H1 (cell line): ENCODE measurements at regions not wholly inside any gene's neighbourhood (a gene's known extent, or its start where the extent isn't known, plus 50 kb on each side); places are given as distances from the start of the nearest gene placed in this dataset.

Source experiments
- CTCF ChIA-PET: fragments of 300-600 bp; sonication (Branson Sonifier 250); formaldehyde crosslinking; loops from one replicate; lab custom pipeline; 2021; ENCODE audit not compliant: partially characterized antibody; lab: Charles Lee
- POLR2A ChIA-PET: fragments of 300-600 bp; sonication (Branson Sonifier 250); formaldehyde crosslinking; loops from one replicate; lab custom pipeline; 2021; ENCODE audit warnings: inconsistent platforms; ENCODE audit not compliant: partially characterized antibody; lab: Charles Lee
- DNase-seq, 2 experiments: peaks; one replicate each; pipeline versions ENCODE4 v3.0.0 to v3.0.0-alpha.2; 2010 to 2022; ENCODE audit warnings: low spot score in 2 of 2, low read depth in 1 of 2, mixed read lengths in 1 of 2
- FAIRE-seq: peaks from 2 replicates; lab custom pipeline; 2011; peaks lifted over from hg19 to GRCh38; lab: Jason Lieb, UNC
- H2AFZ ChIP-seq: 2 replicates; pipeline ENCODE4 v1.8.1; 2012; ENCODE audit warnings: low read length, inconsistent platforms
- H2AK5ac ChIP-seq: 2 replicates; pipeline ENCODE4 v1.6.1; 2013; ENCODE audit warnings: low read depth, low read length
- H2BK120ac ChIP-seq: replicated peaks from 2 replicates; pipeline ENCODE3; 2013; ENCODE audit warnings: low read depth, low read length, inconsistent platforms
- H2BK12ac ChIP-seq: 2 replicates; pipeline ENCODE4 v1.6.1; 2013; ENCODE audit warnings: low read depth, low read length
- H2BK15ac ChIP-seq: 2 replicates; pipeline ENCODE4 v1.6.1; 2013; ENCODE audit warnings: low read length
- H2BK20ac ChIP-seq: 2 replicates; pipeline ENCODE4 v1.6.1; 2013; ENCODE audit warnings: low read length
- H2BK5ac ChIP-seq: 2 replicates; pipeline ENCODE4 v1.6.1; 2013; ENCODE audit warnings: low read depth, low read length
- H3K14ac ChIP-seq: 2 replicates; pipeline ENCODE4 v1.6.1; 2013; ENCODE audit warnings: inconsistent platforms; ENCODE audit not compliant: insufficient read length
- H3K18ac ChIP-seq: 2 replicates; pipeline ENCODE4 v1.6.1; 2013; ENCODE audit warnings: low read length; ENCODE audit errors: extremely low read depth
- H3K23ac ChIP-seq: 2 replicates; pipeline ENCODE4 v1.6.1; 2013; ENCODE audit warnings: inconsistent platforms; ENCODE audit not compliant: insufficient read length
- H3K23me2 ChIP-seq: 2 replicates; pipeline ENCODE4 v1.6.1; 2013; ENCODE audit warnings: low read depth, low read length
- H3K27ac ChIP-seq: 2 replicates; pipeline ENCODE4 v1.6.1; 2011; ENCODE audit warnings: low read depth, low read length, inconsistent platforms
- H3K27me3 ChIP-seq, 4 experiments: replicated peaks in 1 of 4; 1 replicate in 1 of 4; 2 replicates in 3 of 4; pipeline versions ENCODE4 v1.6.1 to v1.8.1; 2011 to 2013; ENCODE audit warnings: low read length in 3 of 4, mild to moderate bottlenecking in 3 of 4, inconsistent platforms in 2 of 4, mixed read lengths in 2 of 4, moderate library complexity in 1 of 4; ENCODE audit not compliant: control insufficient read depth in 3 of 4, insufficient read depth in 3 of 4; ENCODE audit errors: extremely low read depth in 1 of 4
- H3K36me3 ChIP-seq, 4 experiments: 2 replicates each; pipeline versions ENCODE4 v1.6.1 to v1.8.1; 2011 to 2013; ENCODE audit warnings: mild to moderate bottlenecking in 4 of 4, low read length in 3 of 4, moderate library complexity in 2 of 4, control low read depth in 1 of 4, inconsistent platforms in 1 of 4; ENCODE audit not compliant: insufficient read depth in 4 of 4, control insufficient read depth in 2 of 4
- H3K4ac ChIP-seq: replicated peaks from 2 replicates; pipeline ENCODE3; 2013; ENCODE audit warnings: low read length, low read depth, mixed read lengths, inconsistent platforms; ENCODE audit not compliant: insufficient read length
- H3K4me1 ChIP-seq, 4 experiments: replicated peaks in 1 of 4; 1 replicate in 1 of 4; 2 replicates in 3 of 4; pipeline versions ENCODE4 v1.6.1 to v1.8.1; 2011 to 2013; ENCODE audit warnings: low read length in 3 of 4, inconsistent platforms in 2 of 4, mixed read lengths in 1 of 4; ENCODE audit not compliant: insufficient read depth in 4 of 4, control insufficient read depth in 3 of 4
- H3K4me2 ChIP-seq, 2 experiments: 2 replicates each; pipeline versions ENCODE4 v1.6.1 to v1.8.1; 2011 to 2013; ENCODE audit warnings: low read depth in 2 of 2, low read length in 2 of 2, control low read depth in 1 of 2, inconsistent platforms in 1 of 2, mild to moderate bottlenecking in 1 of 2; ENCODE audit not compliant: insufficient read depth in 1 of 2
- H3K4me3 ChIP-seq, 4 experiments: fragments of 200-600, 300-600 bp in 1 of 4; sonication (generic), shearing (Covaris generic), sonication (Bioruptor Twin) in 1 of 4; 2 replicates each; pipeline versions ENCODE4 v1.5.1 to v1.8.1; 2011 to 2016; ENCODE audit warnings: low read length in 4 of 4, low read depth in 3 of 4, control low read depth in 2 of 4, inconsistent platforms in 2 of 4, mild to moderate bottlenecking in 2 of 4, mixed read lengths in 1 of 4, moderate library complexity in 1 of 4; ENCODE audit not compliant: insufficient read depth in 2 of 4; ENCODE audit errors: extremely low read depth in 1 of 4
- H3K56ac ChIP-seq: replicated peaks from 2 replicates; pipeline ENCODE3; 2013; ENCODE audit warnings: low read depth, mild to moderate bottlenecking, mixed read lengths, low read length, inconsistent platforms; ENCODE audit not compliant: insufficient read length
- H3K79me1 ChIP-seq: 2 replicates; pipeline ENCODE4 v1.6.1; 2013; ENCODE audit warnings: low read depth, low read length, control low read depth
- H3K79me2 ChIP-seq, 2 experiments: 2 replicates each; pipeline versions ENCODE4 v1.6.1 to v1.8.1; 2012 to 2013; ENCODE audit warnings: low read length in 2 of 2, mild to moderate bottlenecking in 2 of 2, inconsistent platforms in 1 of 2; ENCODE audit not compliant: insufficient read depth in 2 of 2, control insufficient read depth in 1 of 2
- H3K9ac ChIP-seq, 4 experiments: replicated peaks in 1 of 4; 1 replicate in 1 of 4; 2 replicates in 3 of 4; pipeline versions ENCODE4 v1.6.1 to v1.8.1; 2011 to 2013; ENCODE audit warnings: low read depth in 3 of 4, low read length in 3 of 4, control low read depth in 2 of 4, mild to moderate bottlenecking in 2 of 4, moderate library complexity in 2 of 4, inconsistent platforms in 1 of 4; ENCODE audit errors: extremely low read depth in 1 of 4
- H3K9me3 ChIP-seq, 2 experiments: 2 replicates each; pipeline versions ENCODE4 v1.6.1 to v1.8.1; 2012 to 2013; ENCODE audit warnings: mild to moderate bottlenecking in 2 of 2, moderate library complexity in 2 of 2, control low read depth in 1 of 2, inconsistent platforms in 1 of 2, low read depth in 1 of 2, low read length in 1 of 2, mixed read lengths in 1 of 2; ENCODE audit not compliant: insufficient read depth in 2 of 2
- H4K20me1 ChIP-seq, 2 experiments: replicated peaks in 1 of 2; 2 replicates each; pipeline versions ENCODE3 to v1.8.1; 2011 to 2013; ENCODE audit warnings: inconsistent platforms in 2 of 2, low read length in 2 of 2, mild to moderate bottlenecking in 1 of 2; ENCODE audit not compliant: insufficient read depth in 2 of 2, control insufficient read depth in 1 of 2
- H4K5ac ChIP-seq: 2 replicates; pipeline ENCODE4 v1.6.1; 2013; ENCODE audit warnings: low read length, low read depth, mixed read lengths, inconsistent platforms; ENCODE audit not compliant: insufficient read length
- H4K8ac ChIP-seq: 2 replicates; pipeline ENCODE4 v1.8.0; 2013; ENCODE audit warnings: mild to moderate bottlenecking, moderate library complexity, low read length, inconsistent platforms; ENCODE audit not compliant: insufficient read depth; ENCODE audit errors: extremely low read depth
- H4K91ac ChIP-seq: replicated peaks from 2 replicates; pipeline ENCODE3; 2013; ENCODE audit warnings: low read length, mixed read lengths, inconsistent platforms; ENCODE audit not compliant: insufficient read length
- CHD1 ChIP-seq: IDR thresholded peaks from 2 replicates; pipeline ENCODE4 v1.6.1; 2012; ENCODE audit warnings: low read depth, low read length, improper control_type of control experiment
- CTBP2 ChIP-seq: IDR thresholded peaks from 2 replicates; pipeline ENCODE4 v1.7.0; 2011; ENCODE audit warnings: borderline replicate concordance, mild to moderate bottlenecking, moderate library complexity, mixed read lengths, low read length; ENCODE audit not compliant: insufficient read depth, insufficient read length
- EP300 ChIP-seq, 2 experiments: IDR thresholded peaks; 1 replicate in 1 of 2; 2 replicates in 1 of 2; pipeline ENCODE4 v1.6.1; 2011 to 2012; ENCODE audit warnings: low read depth in 2 of 2, low read length in 2 of 2, mild to moderate bottlenecking in 2 of 2, borderline replicate concordance in 1 of 2, inconsistent platforms in 1 of 2, moderate library complexity in 1 of 2
- JUND ChIP-seq: IDR thresholded peaks from 2 replicates; pipeline ENCODE4 v1.6.1; 2011; ENCODE audit warnings: mild to moderate bottlenecking, improper control_type of control experiment, low read length
- KDM1A ChIP-seq: fragments of 200-600, 300-600 bp; sonication (generic); IDR thresholded peaks from 2 replicates; pipeline ENCODE4 v1.7.1; 2016; ENCODE audit warnings: mild to moderate bottlenecking, low read length, borderline replicate concordance
- MAFK ChIP-seq: IDR thresholded peaks from 2 replicates; pipeline ENCODE4 v1.6.1; 2012; ENCODE audit warnings: low read depth, mild to moderate bottlenecking, improper control_type of control experiment, low read length
- NANOG ChIP-seq: IDR thresholded peaks from 2 replicates; pipeline ENCODE4 v1.6.1; 2011; ENCODE audit warnings: low read length, low read depth, mild to moderate bottlenecking, inconsistent platforms; ENCODE audit not compliant: insufficient read depth, poor library complexity, severe bottlenecking
- POLR2AphosphoS5 ChIP-seq: IDR thresholded peaks from 2 replicates; pipeline ENCODE4 v1.6.1; 2011; ENCODE audit warnings: low read depth, low read length
- SIRT6 ChIP-seq: IDR thresholded peaks from one replicate; pipeline ENCODE4 v1.7.1; 2012; ENCODE audit warnings: low read length, inconsistent platforms
- SIX5 ChIP-seq: IDR thresholded peaks from 2 replicates; pipeline ENCODE4 v1.6.1; 2011; ENCODE audit warnings: mild to moderate bottlenecking, low read depth, low read length
- SRF ChIP-seq: IDR thresholded peaks from 2 replicates; pipeline ENCODE4 v1.6.1; 2011; ENCODE audit warnings: mild to moderate bottlenecking, low read depth, low read length, moderate library complexity
- SUZ12 ChIP-seq: fragments of 200-600 bp; sonication (generic); IDR thresholded peaks from 2 replicates; pipeline ENCODE4 v1.6.1; 2012; ENCODE audit warnings: mild to moderate bottlenecking, inconsistent platforms, low read length, moderate library complexity, mixed read lengths
- TCF12 ChIP-seq: IDR thresholded peaks from 2 replicates; pipeline ENCODE4 v1.6.1; 2011; ENCODE audit warnings: low read depth, mild to moderate bottlenecking, low read length
- WGBS, 2 experiments: shearing (Covaris generic) in 1 of 2; methylation state at CpG; one replicate each; pipeline versions ENCODE4 v1.1.6 to v1.1.7; 2013 to 2015; ENCODE audit warnings: low lambda C conversion rate in 2 of 2, mixed read lengths in 2 of 2, inconsistent platforms in 1 of 2, low coverage in 1 of 2, missing lambda C conversion rate in 1 of 2; ENCODE audit not compliant: insufficient replicate concordance in 2 of 2, insufficient coverage in 1 of 2, insufficient read length in 1 of 2; ENCODE audit errors: extremely low coverage in 1 of 2, missing lambda C conversion rate in 1 of 2; 5-methylcytosine and 5-hydroxymethylcytosine counted together
- TF ChIP-seq, protein P1 (sequence below): IDR thresholded peaks from 2 replicates; pipeline ENCODE4 v1.6.1; 2012; ENCODE audit warnings: inconsistent platforms

- Histone ChIP-seq H3K9me3 (no peaks in the 10 kb centered on the region), H3K27me3 (no peaks in the 10 kb centered on the region), H3K9ac (no peak overlapping the region), H4K5ac (no peak overlapping the region), H3K4me3 (no peak overlapping the region), H2BK5ac (no peak overlapping the region), H3K23ac (no peak overlapping the region), H3K4me2 (no peak overlapping the region), H4K8ac (no peak overlapping the region), H3K23me2 (no peaks in the 10 kb centered on the region), H4K91ac (no peak overlapping the region), H2BK15ac (no peak overlapping the region), H3K18ac (no peak overlapping the region), H3K79me1 (no peaks in the 10 kb centered on the region), H4K20me1 (no peaks in the 10 kb centered on the region), H2AFZ (no peak overlapping the region), H3K56ac (no peak overlapping the region), H2BK20ac (no peak overlapping the region), H2BK120ac (no peak overlapping the region), H3K14ac (no peak overlapping the region), H3K27ac (no peak overlapping the region), H2AK5ac (no peak overlapping the region), H3K4me1 (peaks cover 0 to 3% (median 0%) of the 10 kb centered on the region in 4 experiments; a peak in 1 of 7 replicates), H3K79me2 (no peaks in the 10 kb centered on the region), H3K4ac (no peak overlapping the region), H3K36me3 (no peaks in the 10 kb centered on the region), H2BK12ac (no peak overlapping the region)
- ChIA-PET CTCF (interaction anchor here (1.2 kb wide), 1 partner anchor 9 kb away, joined by 4 read pairs; no protein-coding TSS in a partner anchor), POLR2A (no interaction called here)
- 98% methylated on average over 2 of the region's 2 CpGs; no CpG with 5 or more reads in 1 of the 2 experiments for WGBS, 2 experiments
- FAIRE-seq (no peak), DNase-seq (no peak)
- TF ChIP-seq SIX5 = no peak
- no peak for TF ChIP-seq CTBP2
- TF ChIP-seq, protein P1, sequence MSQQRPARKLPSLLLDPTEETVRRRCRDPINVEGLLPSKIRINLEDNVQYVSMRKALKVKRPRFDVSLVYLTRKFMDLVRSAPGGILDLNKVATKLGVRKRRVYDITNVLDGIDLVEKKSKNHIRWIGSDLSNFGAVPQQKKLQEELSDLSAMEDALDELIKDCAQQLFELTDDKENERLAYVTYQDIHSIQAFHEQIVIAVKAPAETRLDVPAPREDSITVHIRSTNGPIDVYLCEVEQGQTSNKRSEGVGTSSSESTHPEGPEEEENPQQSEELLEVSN = no peak
- TF ChIP-seq EP300 (IDR thresholded peaks at IDR 0.05; ENCODE audit: borderline replicate concordance in 1 of 2, low read depth in 2 of 2, low read length in 2 of 2) = no peak
- no peak for TF ChIP-seq SUZ12
- TF ChIP-seq TCF12 = no peak
- no peak for TF ChIP-seq POLR2AphosphoS5
- TF ChIP-seq SRF = no peak
- TF ChIP-seq CHD1 = no peak
- TF ChIP-seq NANOG = no peak
- TF ChIP-seq JUND = no peak
- no peak for TF ChIP-seq KDM1A
- TF ChIP-seq MAFK = no peak
- no peak for TF ChIP-seq SIRT6
Measured at GRCh38 chr5:103891151-103891550, 328.6 kb upstream of the NUDT12 start.
